Smooth muscle cell of the brain vasculature (primary cell): ENCODE measurements at regions not wholly inside any gene's neighbourhood (a gene's known extent, or its start where the extent isn't known, plus 50 kb on each side); places are given as distances from the start of the nearest gene placed in this dataset.
"Not testable (repeated sequence)": the region's sequence is repeated elsewhere in the genome, so short reads cannot be mapped to it uniquely, and the experiment has no call there.

Experiments
- DNase-seq: peaks from one replicate; pipeline ENCODE4 v3.0.0-alpha.2; 2012; ENCODE audit warnings: low read depth, low spot score

DNA sequence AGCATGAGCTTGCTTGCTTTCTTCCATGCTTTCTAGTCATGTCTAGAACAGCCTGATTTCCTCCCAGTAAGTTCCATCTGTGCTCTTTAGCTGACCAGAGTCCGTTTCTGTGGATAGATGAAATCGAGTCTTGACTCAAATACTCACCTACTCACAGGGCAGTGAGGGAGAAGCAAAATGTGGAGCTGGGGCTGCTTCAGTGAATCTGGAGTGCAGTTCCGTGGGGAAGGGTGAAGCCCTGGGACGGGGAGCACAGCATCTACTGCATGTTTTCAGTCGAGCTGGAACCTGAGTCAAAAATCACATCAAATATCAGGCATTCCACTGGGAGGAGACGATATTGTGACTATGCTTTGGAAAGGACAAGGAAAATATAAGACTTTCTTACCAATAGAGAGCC, 70.3 kb upstream of the PRMT8 start:
- DNase-seq: no peak

DNA sequence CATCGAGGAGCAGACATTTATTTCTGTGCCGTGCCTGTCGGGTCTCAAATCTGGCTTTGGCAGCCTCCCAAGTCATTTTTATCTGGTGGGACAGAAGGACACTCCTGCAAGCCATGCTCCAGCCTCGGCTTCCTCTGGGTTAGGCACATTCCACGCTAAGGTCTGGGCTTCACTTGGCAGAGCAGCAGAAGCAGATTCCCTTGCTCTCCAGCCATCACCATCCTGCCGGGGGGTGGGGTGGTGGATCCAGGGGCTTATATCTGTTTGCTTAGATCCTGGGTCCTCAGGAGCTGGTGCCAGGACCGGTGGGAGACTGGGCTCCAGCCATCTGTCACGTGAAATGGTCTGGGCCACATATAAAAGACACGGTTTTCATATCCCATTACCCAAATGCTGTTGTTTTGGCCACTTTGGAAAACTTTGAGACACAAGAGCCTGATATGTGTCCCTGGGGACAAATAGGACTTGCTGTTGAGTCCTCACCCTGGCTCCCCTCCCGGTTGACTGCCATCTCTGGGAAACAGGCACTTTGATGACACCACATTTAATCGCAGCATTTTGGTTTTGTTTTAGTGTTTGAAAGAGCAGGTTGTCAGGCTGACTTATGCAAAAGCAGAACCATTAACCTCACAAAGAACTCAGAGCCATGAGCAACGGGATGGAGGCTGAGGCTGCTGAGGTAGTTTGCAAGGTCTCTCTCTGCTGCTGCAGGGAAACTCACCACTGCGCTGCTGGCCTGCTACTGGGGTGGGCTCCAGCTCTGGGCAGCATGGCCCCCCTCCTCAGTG, 69.6 kb upstream of the PRMT8 start:
- no peak for DNase-seq

DNA sequence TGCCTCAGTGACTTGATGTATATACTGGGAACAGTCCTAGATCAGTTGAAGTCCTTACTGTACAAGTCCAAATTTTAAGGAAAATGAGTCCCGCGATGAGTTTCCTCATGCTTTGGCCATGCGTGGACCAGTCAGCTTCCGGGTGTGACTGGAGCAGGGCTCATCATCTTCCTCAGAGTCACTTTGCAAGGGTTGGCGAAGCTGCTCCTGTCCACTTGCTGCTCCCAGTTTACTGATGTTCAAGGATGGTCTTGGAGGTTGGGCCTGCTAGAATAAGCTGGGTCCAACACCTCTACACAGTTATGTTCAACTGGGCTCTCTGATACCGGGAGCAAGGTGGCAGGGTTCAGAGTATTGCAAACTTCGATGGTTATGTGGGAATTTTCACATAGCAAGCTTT, 66.2 kb upstream of the PRMT8 start:
- not testable (repeated sequence) for DNase-seq

DNA sequence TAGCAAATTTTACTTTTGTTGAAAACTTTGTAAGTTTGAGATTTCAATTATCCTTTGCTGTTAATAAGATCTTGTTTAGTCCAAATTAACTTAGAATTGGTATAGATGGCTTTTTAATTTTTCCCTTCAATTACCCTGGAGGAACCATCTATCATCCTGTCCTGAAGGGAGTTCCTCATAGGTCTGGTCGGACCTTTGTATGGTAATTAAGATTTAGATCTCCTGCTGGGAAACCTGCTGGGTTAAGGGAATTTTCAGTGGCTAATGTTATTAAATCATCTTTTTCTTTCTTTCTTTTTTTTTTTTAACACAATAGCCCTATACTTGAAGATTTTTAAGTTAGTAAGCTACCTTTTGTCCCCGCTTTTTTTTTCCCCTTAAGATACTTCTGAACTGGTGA, 63.0 kb upstream of the PRMT8 start:
- no peak for DNase-seq

DNA sequence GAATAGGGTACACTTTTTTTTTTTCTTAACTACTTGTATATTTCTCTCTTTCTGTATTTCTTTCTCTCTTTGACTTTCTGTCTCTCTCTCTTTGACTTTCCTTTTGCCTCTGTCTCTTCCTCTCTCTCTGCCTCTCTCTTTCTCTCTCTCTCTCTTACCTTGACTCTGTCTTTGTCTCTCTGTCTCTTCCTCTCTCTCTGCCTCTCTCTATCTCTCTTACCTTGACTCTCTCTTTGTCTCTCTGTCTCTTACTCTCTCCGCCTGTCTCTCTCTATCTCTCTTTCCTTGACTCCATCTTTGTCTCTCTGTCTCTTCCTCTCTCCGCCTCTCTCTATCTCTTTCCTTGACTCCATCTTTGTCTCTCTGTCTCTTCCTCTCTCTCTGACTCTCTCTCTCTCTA, 62.4 kb upstream of the PRMT8 start:
- DNase-seq: no peak

DNA sequence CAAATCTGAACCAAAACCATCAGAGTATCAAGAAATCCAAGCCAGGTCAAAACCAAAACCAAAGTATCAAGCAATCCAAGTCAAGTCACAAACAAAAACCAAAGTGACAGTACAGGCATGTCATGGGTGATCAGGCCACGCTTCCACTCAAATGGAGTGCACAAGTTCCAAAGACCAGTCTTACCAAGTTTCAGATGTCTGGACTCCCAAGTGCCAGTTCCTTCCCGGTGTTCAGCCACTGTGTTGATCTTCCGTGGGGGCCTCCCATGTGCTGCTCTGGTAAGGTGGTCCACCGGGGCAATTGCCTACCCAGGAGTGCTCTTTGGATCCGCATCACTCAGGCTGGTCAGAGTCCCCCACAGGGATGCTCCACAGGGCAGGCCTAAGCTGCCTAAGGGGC, 61.5 kb upstream of the PRMT8 start:
- not testable (repeated sequence) for DNase-seq

DNA sequence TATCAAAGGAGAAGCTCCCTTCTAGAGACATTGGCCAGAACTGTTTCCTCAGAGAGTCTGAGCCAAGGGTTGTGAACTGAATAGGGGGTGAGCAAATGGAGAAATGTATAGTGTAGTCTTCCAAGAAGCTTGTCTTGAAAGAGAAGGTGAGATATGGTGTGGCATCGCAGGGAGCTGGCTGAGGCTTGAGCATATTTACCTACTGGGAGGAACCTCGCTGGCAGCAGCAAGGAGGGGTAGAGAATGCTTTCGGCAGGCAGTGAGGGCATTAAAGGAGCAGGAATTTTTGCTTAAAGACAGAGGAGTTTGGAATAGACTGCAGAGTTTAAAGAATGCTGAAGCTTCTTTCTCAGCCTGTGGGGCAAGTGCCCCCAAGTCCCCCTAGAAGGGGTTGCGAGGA, 59.3 kb upstream of the PRMT8 start:
- no peak for DNase-seq

- DNase-seq: no peak
Observed at GRCh38 chr12:3432176-3432742, 58.7 kb upstream of the PRMT8 start.

- DNase-seq: no peak
Observed at GRCh38 chr12:3432868-3433267, 58.1 kb upstream of the PRMT8 start.

DNA sequence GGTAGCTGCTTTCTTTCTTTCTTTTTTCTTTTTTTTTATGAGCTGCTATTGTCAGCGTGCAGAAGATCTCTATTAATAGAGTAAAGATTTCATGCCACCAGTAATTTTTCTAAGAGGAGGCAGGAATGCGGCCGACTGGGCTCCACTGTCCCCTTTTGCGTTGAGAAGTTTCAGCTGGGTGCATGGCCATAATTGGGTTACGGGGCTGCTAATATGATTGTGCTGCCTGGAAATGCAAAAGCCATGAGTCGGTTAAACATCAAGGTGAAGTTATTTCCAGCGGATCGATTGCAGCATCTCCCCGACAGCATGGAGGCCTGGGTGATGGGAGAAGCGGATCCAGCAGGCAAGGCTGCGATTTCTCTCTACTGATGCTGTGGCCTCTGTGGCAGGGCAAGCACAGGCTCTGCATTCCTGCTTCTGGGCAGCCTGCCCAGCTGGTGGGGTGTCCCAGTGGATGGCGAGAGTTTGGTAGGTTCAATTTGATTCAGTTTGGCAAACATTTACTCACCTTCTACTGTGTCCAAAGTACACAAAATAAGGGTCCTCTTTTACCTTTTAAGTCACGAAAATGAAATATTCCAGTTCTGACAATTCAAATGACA, 54.4 kb upstream of the PRMT8 start:
- no peak for DNase-seq

GRCh38 chr12:3437986-3438385, 53.0 kb upstream of the PRMT8 start:
- no peak for DNase-seq

- DNase-seq: no peak
Observed at GRCh38 chr12:3438401-3438800, 52.6 kb upstream of the PRMT8 start.
